Testis (tissue), 2 donors: ENCODE measurements at regions not wholly inside any gene's neighbourhood (a gene's known extent, or its start where the extent isn't known, plus 50 kb on each side); places are given as distances from the start of the nearest gene placed in this dataset.

Experiments used
- CTCF ChIP-seq, 3 experiments: fragments of 450-650 bp in 2 of 3; fragments of 200-600 bp in 1 of 3; sonication (generic) in 1 of 3; IDR thresholded peaks; one replicate each; pipeline ENCODE4 v1.5.1; 2016 to 2019; ENCODE audit warnings: antibody characterized with exemption in 3 of 3, mild to moderate bottlenecking in 2 of 3, moderate library complexity in 1 of 3
- POLR2A ChIP-seq: fragments of 450-650 bp; IDR thresholded peaks from one replicate; pipeline ENCODE4 v1.6.1; 2017; ENCODE audit warnings: antibody characterized with exemption, mild to moderate bottlenecking, moderate library complexity

GRCh38 chr10:129294944-129295343 is 172.1 kb upstream of the MGMT start:
- TF ChIP-seq POLR2A (no peak), CTCF (IDR thresholded peaks at IDR 0.05) (no peak)
